GM19438 (cell line): ENCODE measurements at regions not wholly inside any gene's neighbourhood (a gene's known extent, or its start where the extent isn't known, plus 50 kb on each side); places are given as distances from the start of the nearest gene placed in this dataset.
"Not testable (repeated sequence)": the region's sequence is repeated elsewhere in the genome, so short reads cannot be mapped to it uniquely, and the experiment has no call there.

Experiments
- ATAC-seq: cut with Tn5 transposase; IDR thresholded peaks from one replicate; pipeline ENCODE4 v1.9.1; 2021; ENCODE audit warnings: low read depth; ENCODE audit not compliant: unreplicated experiment

- no peak for ATAC-seq
These were observed 99.2 kb upstream of the MIR17HG start for GRCh38 chr13:91248249-91248648.

- no peak for ATAC-seq
These were observed 98.1 kb upstream of the MIR17HG start for GRCh38 chr13:91249370-91249769.

- ATAC-seq: no peak
These were observed 97.6 kb upstream of the MIR17HG start for GRCh38 chr13:91249861-91250260.

GRCh38 chr13:91251573-91251972 is 95.9 kb upstream of the MIR17HG start:
- not testable (repeated sequence) for ATAC-seq

GRCh38 chr13:91264484-91264883 is 83.0 kb upstream of the MIR17HG start:
- ATAC-seq: no peak

- ATAC-seq: no peak
These were observed 78.2 kb upstream of the MIR17HG start for GRCh38 chr13:91269237-91269636.

- ATAC-seq: no peak
These were observed 77.5 kb upstream of the MIR17HG start for GRCh38 chr13:91270031-91270430.

- no peak for ATAC-seq
These were observed 75.2 kb upstream of the MIR17HG start for GRCh38 chr13:91272235-91272777.

- ATAC-seq: no peak
These were observed 73.8 kb upstream of the MIR17HG start for GRCh38 chr13:91273675-91274074.

- ATAC-seq: no peak
These were observed 70.3 kb upstream of the MIR17HG start for GRCh38 chr13:91277013-91277676.

GRCh38 chr13:91278291-91278690 is 69.2 kb upstream of the MIR17HG start:
- no peak for ATAC-seq

GRCh38 chr13:91278888-91279287 is 68.6 kb upstream of the MIR17HG start:
- ATAC-seq: no peak

- ATAC-seq: no peak
These were observed 66.7 kb upstream of the MIR17HG start for GRCh38 chr13:91280801-91281200.

GRCh38 chr13:91284335-91284734 is 63.2 kb upstream of the MIR17HG start:
- ATAC-seq: no peak

- no peak for ATAC-seq
These were observed 61.2 kb upstream of the MIR17HG start for GRCh38 chr13:91286317-91286716.

GRCh38 chr13:91291078-91291477 is 56.4 kb upstream of the MIR17HG start:
- ATAC-seq: no peak

- ATAC-seq: no peak
These were observed 54.8 kb upstream of the MIR17HG start for GRCh38 chr13:91292630-91293221.

- no peak for ATAC-seq
These were observed 51.6 kb upstream of the MIR17HG start for GRCh38 chr13:91295712-91296410.

GRCh38 chr13:91297503-91297902 is 50.0 kb upstream of the MIR17HG start:
- no peak for ATAC-seq
